ENCODE measurements at regions not wholly inside any gene's neighbourhood (a gene's known extent, or its start where the extent isn't known, plus 50 kb on each side); places are given as distances from the start of the nearest gene placed in this dataset.

DNA sequence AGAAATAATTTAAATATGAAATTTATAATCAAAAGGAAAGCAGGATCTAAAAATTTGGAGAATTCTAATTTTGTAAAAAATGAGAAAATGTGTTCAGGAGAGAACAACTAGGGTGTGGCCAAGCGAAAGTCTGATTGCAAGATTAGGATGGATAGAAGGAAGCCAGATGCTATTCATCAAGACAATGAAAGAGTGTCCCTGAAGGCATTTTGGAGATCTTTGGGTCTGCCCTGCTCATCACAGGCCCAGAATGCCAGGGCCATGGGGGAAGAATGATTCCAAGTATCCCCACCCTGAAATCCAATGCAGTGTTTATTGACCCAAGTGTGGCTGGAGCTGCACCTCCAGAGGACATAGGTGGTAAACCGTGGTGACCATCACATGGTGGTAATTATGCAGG lies 724.0 kb upstream of the FZD8 start:
- TF ChIP-seq CTCF (IDR thresholded peaks at IDR 0.05) = no peak
- no peak for TF ChIP-seq POLR2A (IDR thresholded peaks at IDR 0.05)
- no peak for TF ChIP-seq EP300 (IDR thresholded peaks at IDR 0.05)
